ENCODE measurements at regions not wholly inside any gene's neighbourhood (a gene's known extent, or its start where the extent isn't known, plus 50 kb on each side); places are given as distances from the start of the nearest gene placed in this dataset.

DNA sequence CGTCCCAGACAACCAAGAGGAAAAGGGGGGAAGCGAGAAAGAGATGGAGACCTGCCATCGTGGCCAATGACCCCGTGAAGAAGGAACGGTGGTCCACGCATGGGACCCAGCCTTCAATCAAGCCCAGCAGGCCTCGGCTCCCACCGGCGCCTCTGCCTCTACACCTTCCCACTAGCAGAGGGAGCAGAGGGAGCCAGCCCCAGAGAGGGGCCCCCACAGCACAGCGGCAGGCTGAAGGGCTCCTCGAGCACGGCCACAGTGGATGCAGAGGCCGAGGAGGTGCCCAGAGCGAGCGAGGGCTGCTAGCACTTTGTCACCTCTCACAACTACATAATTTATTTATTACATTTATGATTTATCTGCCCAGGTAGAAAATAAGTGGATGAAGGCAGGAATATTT lies 68.4 kb upstream of the TOPAZ1 start:
- Mint-ChIP-seq H3K9me3 (ENCODE audit: insufficient read depth) (no peaks in the 10 kb centered on the region), H3K27me3 (peaks cover 35% of the 10 kb centered on the region), H3K4me3 (no peak overlapping the region), H3K27ac (no peak overlapping the region), H3K4me1 (no peaks in the 10 kb centered on the region)
- WGBS (ENCODE audit: insufficient coverage): 89% methylated on average over 1 of the region's 15 CpGs
- TF ChIP-seq, protein P1, sequence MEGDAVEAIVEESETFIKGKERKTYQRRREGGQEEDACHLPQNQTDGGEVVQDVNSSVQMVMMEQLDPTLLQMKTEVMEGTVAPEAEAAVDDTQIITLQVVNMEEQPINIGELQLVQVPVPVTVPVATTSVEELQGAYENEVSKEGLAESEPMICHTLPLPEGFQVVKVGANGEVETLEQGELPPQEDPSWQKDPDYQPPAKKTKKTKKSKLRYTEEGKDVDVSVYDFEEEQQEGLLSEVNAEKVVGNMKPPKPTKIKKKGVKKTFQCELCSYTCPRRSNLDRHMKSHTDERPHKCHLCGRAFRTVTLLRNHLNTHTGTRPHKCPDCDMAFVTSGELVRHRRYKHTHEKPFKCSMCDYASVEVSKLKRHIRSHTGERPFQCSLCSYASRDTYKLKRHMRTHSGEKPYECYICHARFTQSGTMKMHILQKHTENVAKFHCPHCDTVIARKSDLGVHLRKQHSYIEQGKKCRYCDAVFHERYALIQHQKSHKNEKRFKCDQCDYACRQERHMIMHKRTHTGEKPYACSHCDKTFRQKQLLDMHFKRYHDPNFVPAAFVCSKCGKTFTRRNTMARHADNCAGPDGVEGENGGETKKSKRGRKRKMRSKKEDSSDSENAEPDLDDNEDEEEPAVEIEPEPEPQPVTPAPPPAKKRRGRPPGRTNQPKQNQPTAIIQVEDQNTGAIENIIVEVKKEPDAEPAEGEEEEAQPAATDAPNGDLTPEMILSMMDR (IDR thresholded peaks at IDR 0.05): no peak
- no peak for TF ChIP-seq EZH2 (IDR thresholded peaks at IDR 0.05; ENCODE audit: borderline replicate concordance, insufficient read depth, low read depth, low read length, poor library complexity, severe bottlenecking)
- intact Hi-C loops (cut with micrococcal nuclease): no loop called here
- no peak overlapping the region for H3K4me3 ChIP-seq (ENCODE audit: control extremely low read depth in 1 of 5, extremely low read depth in 1 of 5, insufficient read depth in 1 of 5, low read depth in 2 of 5, low read length in 4 of 5)
- no peak overlapping the region for H3K9ac ChIP-seq (ENCODE audit: low read length)
- no peaks in the 10 kb centered on the region for H3K79me2 ChIP-seq (ENCODE audit: control insufficient read depth, insufficient read depth, low read length)
- H3K36me3 ChIP-seq (replicated peaks in 1 of 2; ENCODE audit: control extremely low read depth in 1 of 2, control insufficient read depth in 1 of 2, extremely low read depth in 1 of 2, insufficient read depth in 2 of 2, low read length in 1 of 2): no peaks in the 10 kb centered on the region
- no peak overlapping the region for H3K4me2 ChIP-seq (replicated peaks; ENCODE audit: low read depth, low read length, poor library complexity, severe bottlenecking)
- H2AFZ ChIP-seq (ENCODE audit: insufficient read depth, low read depth, low read length, poor library complexity, severe bottlenecking): no peak overlapping the region
- H3K27me3 ChIP-seq (replicated peaks in 1 of 4; ENCODE audit: control extremely low read depth in 1 of 4, control insufficient read depth in 3 of 4, insufficient read depth in 4 of 4, low read length in 3 of 4): peaks cover 0 to 3% (median 0%) of the 10 kb centered on the region in 4 experiments
- no peak overlapping the region for H3K27ac ChIP-seq (ENCODE audit: low read length in 2 of 2)
- H3K4me1 ChIP-seq (ENCODE audit: control insufficient read depth in 2 of 2, insufficient read depth in 2 of 2, low read length in 2 of 2): no peaks in the 10 kb centered on the region
- H4K20me1 ChIP-seq (ENCODE audit: control insufficient read depth, insufficient read depth, low read length, poor library complexity, severe bottlenecking): no peaks in the 10 kb centered on the region
- peaks cover 0 to 6% (median 0%) of the 10 kb centered on the region in 3 donors for H3K9me3 ChIP-seq (ENCODE audit: control extremely low read depth in 1 of 3, control insufficient read depth in 2 of 3, insufficient read depth in 1 of 3, low read length in 2 of 3)
- CTCF ChIA-PET: no interaction called here
- POLR2A ChIA-PET: no interaction called here
- no peak for DNase-seq
- ATAC-seq (ENCODE audit: low read depth): no peak

DNA sequence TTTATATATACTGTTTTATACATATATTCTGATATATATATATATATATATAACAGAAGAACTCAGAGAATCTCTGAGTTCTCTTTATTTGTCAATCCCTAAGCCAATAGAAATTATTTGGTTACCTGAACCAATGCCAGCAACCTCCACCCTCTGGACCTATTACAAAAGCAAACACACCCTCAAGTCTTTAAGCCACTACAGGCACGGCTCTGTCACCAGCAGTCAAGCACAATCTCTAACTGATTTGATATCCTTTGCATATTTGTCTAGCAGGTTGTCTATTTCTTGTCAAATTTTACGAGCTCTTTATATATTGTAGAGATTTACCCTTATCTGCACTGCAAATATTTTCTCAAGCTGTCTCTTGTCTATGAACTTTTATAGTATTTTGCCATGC lies 66.6 kb upstream of the TOPAZ1 start:
- Histone ChIP-seq H3K4me2 (replicated peaks; ENCODE audit: low read depth, low read length, poor library complexity, severe bottlenecking) (no peak overlapping the region), H4K20me1 (ENCODE audit: control insufficient read depth, insufficient read depth, low read length, poor library complexity, severe bottlenecking) (no peaks in the 10 kb centered on the region), H3K9ac (ENCODE audit: low read length) (no peak overlapping the region), H3K27me3 (replicated peaks in 1 of 4; ENCODE audit: control extremely low read depth in 1 of 4, control insufficient read depth in 3 of 4, insufficient read depth in 4 of 4, low read length in 3 of 4) (peaks cover 0 to 2% (median 0%) of the 10 kb centered on the region in 4 experiments), H3K9me3 (ENCODE audit: control extremely low read depth in 1 of 3, control insufficient read depth in 2 of 3, insufficient read depth in 1 of 3, low read length in 2 of 3) (peaks cover 0 to 6% (median 0%) of the 10 kb centered on the region in 3 donors), H3K36me3 (replicated peaks in 1 of 2; ENCODE audit: control extremely low read depth in 1 of 2, control insufficient read depth in 1 of 2, extremely low read depth in 1 of 2, insufficient read depth in 2 of 2, low read length in 1 of 2) (no peaks in the 10 kb centered on the region), H3K4me1 (ENCODE audit: control insufficient read depth in 2 of 2, insufficient read depth in 2 of 2, low read length in 2 of 2) (no peaks in the 10 kb centered on the region), H2AFZ (ENCODE audit: insufficient read depth, low read depth, low read length, poor library complexity, severe bottlenecking) (no peak overlapping the region), H3K79me2 (ENCODE audit: control insufficient read depth, insufficient read depth, low read length) (no peaks in the 10 kb centered on the region), H3K27ac (ENCODE audit: low read length in 2 of 2) (no peak overlapping the region), H3K4me3 (ENCODE audit: control extremely low read depth in 1 of 5, extremely low read depth in 1 of 5, insufficient read depth in 1 of 5, low read depth in 2 of 5, low read length in 4 of 5) (no peak overlapping the region)
- H3K9me3 Mint-ChIP-seq (ENCODE audit: insufficient read depth): no peaks in the 10 kb centered on the region
- no peak for DNase-seq
- intact Hi-C loops (cut with micrococcal nuclease): no loop called here
- H3K4me3 Mint-ChIP-seq: no peak overlapping the region
- ChIA-PET POLR2A (no interaction called here), CTCF (no interaction called here)
- TF ChIP-seq, protein P1 (IDR thresholded peaks at IDR 0.05): no peak
- peaks cover 38% of the 10 kb centered on the region for H3K27me3 Mint-ChIP-seq
- WGBS (ENCODE audit: insufficient coverage): no CpG with 5 or more reads among the region's 2 CpGs
- H3K27ac Mint-ChIP-seq: no peak overlapping the region
- H3K4me1 Mint-ChIP-seq: no peaks in the 10 kb centered on the region
- ATAC-seq (ENCODE audit: low read depth): no peak
